Cardiac septum (tissue), 1 donor: ENCODE measurements at regions not wholly inside any gene's neighbourhood (a gene's known extent, or its start where the extent isn't known, plus 50 kb on each side); places are given as distances from the start of the nearest gene placed in this dataset.
"Not testable (repeated sequence)": the region's sequence is repeated elsewhere in the genome, so short reads cannot be mapped to it uniquely, and the experiment has no call there.

Source experiments
- DNase-seq: peaks from one replicate; pipeline ENCODE4 v3.0.0-alpha.2; 2020; ENCODE audit warnings: low spot score
- intact Hi-C: fragments of 100-400 bp; cut with DNase I; formaldehyde crosslinking; loops from one replicate; pipeline ENCODE4 v1.14.0; 2022
- donor health status: DM: no; HTN: no; CAD: no.

GRCh38 chr2:236781933-236782816 lies 212.6 kb downstream of the ACKR3 start:
- peak; percentile 62 for DNase-seq
- intact Hi-C loops: no loop called here

GRCh38 chr2:236782938-236783337 lies 213.3 kb downstream of the ACKR3 start:
- DNase-seq: no peak
- intact Hi-C loops: no loop called here

- no peak for DNase-seq
- intact Hi-C loops: no loop called here
Measured at GRCh38 chr2:236783417-236784020, 213.9 kb downstream of the ACKR3 start.

- intact Hi-C loops: no loop called here
- no peak for DNase-seq
Measured at GRCh38 chr2:236785611-236786057, 216.0 kb downstream of the ACKR3 start.

GRCh38 chr2:236786751-236787150 lies 217.1 kb downstream of the ACKR3 start:
- DNase-seq: no peak
- intact Hi-C loops: no loop called here

- DNase-seq, intact Hi-C loops: not testable (repeated sequence)
Measured at GRCh38 chr2:236787376-236787775, 217.8 kb downstream of the ACKR3 start.

- DNase-seq: no peak
- intact Hi-C loops: no loop called here
Measured at GRCh38 chr2:236787885-236788284, 218.3 kb downstream of the ACKR3 start.

GRCh38 chr2:236790963-236791362 lies 221.3 kb downstream of the ACKR3 start:
- intact Hi-C loops: no loop called here
- DNase-seq: no peak

- DNase-seq: no peak
- intact Hi-C loops: no loop called here
Measured at GRCh38 chr2:236793023-236794011, 223.7 kb downstream of the ACKR3 start.

GRCh38 chr2:236794176-236794957 lies 224.7 kb downstream of the ACKR3 start:
- DNase-seq: no peak
- intact Hi-C loops: no loop called here

GRCh38 chr2:236795169-236795860 lies 225.7 kb downstream of the ACKR3 start:
- intact Hi-C loops: no loop called here
- no peak for DNase-seq

- intact Hi-C loops: no loop called here
Measured at GRCh38 chr2:236795861-236796219, 226.2 kb downstream of the ACKR3 start.

GRCh38 chr2:236796236-236796635 lies 226.6 kb downstream of the ACKR3 start:
- intact Hi-C loops: no loop called here
- no peak for DNase-seq

More at GRCh38 chr2:236795861-236796219, 226.2 kb downstream of the ACKR3 start:
- DNase-seq: no peak

GRCh38 chr2:236797411-236797810 lies 227.8 kb downstream of the ACKR3 start:
- intact Hi-C loops: no loop called here
- no peak for DNase-seq

GRCh38 chr2:236798491-236798890 lies 228.9 kb downstream of the ACKR3 start:
- no peak for DNase-seq
- intact Hi-C loops: no loop called here

GRCh38 chr2:236799391-236800026 lies 229.9 kb downstream of the ACKR3 start:
- intact Hi-C loops: no loop called here
- DNase-seq: no peak

GRCh38 chr2:236802862-236803261 lies 233.2 kb downstream of the ACKR3 start:
- intact Hi-C loops: no loop called here
- DNase-seq: no peak

- DNase-seq: no peak
- intact Hi-C loops: no loop called here
Measured at GRCh38 chr2:236803621-236804020, 234.0 kb downstream of the ACKR3 start.
